GM21367 (cell line): ENCODE measurements at regions not wholly inside any gene's neighbourhood (a gene's known extent, or its start where the extent isn't known, plus 50 kb on each side); places are given as distances from the start of the nearest gene placed in this dataset.

Source experiments
- ATAC-seq: cut with Tn5 transposase; IDR thresholded peaks from one replicate; pipeline ENCODE4 v1.9.1; 2021; ENCODE audit not compliant: unreplicated experiment

DNA sequence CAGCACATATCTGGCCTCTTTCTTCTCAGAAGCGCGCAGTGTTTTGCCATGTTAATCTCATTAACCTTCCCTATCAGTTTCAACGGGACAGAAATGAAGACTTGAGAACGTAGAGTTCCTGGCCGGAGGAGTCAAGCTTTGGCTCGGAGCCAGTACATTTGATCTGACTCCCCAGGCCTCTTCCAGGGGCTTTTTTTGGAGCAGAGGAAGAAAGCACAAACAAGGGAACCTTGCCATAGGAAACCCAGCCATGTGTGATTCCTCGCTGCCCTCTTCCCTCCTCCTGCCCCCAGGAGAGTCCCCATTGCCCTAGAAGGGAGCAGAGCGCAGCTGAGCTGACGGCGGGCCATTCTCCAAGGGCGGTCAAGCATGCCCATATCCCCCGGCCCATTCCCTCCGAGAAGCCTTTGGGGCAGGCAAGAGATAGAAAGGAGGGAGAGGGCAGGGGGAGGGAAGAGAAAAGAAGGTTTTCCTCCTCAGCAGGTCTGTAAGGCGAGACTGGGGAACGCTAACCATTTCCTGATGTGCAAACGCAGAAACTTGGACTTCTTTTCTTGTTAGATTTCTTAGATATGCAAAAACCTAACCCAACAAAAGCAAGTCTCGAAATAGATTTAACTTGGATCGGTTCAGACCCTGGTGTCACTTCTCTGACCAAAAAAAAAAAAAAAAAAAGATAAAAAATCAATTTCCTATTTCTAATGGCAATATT lies 63.7 kb upstream of the POU3F3 start:
- no peak for ATAC-seq

DNA sequence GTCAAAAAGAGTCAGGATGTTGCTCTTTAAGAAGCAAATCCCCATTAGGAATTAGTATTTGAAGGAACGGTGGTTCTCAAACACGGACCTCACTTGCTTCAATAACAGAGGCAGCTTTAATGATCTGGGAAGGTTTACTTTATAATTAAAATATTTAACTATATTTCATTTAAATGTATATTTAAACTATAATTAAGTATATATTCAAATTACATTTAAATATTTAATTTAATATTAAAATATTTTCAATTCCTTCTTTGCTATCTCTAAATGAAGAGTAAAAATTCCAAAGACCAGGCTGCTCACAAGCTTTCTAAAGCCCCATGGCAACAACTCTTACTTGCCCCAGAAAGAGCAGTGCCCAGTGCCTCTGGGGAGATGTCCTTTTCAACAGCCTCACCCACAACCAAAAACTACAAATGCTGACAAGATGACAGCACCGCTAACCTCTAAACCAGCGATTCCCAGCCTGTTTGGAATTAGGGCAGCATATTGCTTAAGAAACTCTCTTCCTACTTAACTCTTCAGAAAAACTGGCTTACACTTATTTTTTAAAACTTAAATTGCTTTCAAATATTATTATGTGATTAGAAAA lies 62.9 kb upstream of the POU3F3 start:
- no peak for ATAC-seq

GRCh38 chr2:104793966-104794365 lies 59.9 kb upstream of the POU3F3 start:
- no peak for ATAC-seq

DNA sequence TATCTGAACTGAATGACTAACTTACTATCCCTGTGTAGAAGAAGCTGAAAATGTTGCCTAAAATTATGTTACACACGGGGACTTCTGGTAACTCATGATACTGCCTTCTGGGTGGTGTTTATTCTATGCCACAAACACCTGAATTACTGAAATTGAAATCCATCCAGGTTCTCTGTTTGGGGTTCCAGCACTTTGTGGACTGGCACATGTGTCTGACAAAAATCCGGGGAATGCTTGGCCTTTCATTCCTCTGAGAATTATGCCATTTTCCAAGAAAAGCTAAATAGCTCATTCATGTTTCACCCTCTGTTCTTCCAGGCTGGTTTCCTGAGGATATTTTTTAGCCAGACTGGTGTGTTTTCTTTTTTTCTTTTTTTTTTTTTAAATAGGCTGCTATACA lies 59.5 kb upstream of the POU3F3 start:
- ATAC-seq, result no peak
